Upper lobe of left lung (tissue), 6 donors: ENCODE measurements at regions not wholly inside any gene's neighbourhood (a gene's known extent, or its start where the extent isn't known, plus 50 kb on each side); places are given as distances from the start of the nearest gene placed in this dataset.
A peak's percentile ranks its signal among the peaks of the same experiment; 100 is the strongest.

ENCODE experiments used
- ATAC-seq, 2 donors: fragments of 200-7000 bp; cut with Tn5 transposase; one replicate each; pipeline ENCODE4 v1.9.1; 2022; ENCODE audit warnings: mild to moderate bottlenecking in 2 of 2, moderate library complexity in 2 of 2; ENCODE audit not compliant: low FRiP score in 2 of 2
- DNase-seq, 2 donors: peaks; one replicate each; pipeline ENCODE4 v3.0.0-alpha.2; 2019 to 2020
- H3K27ac ChIP-seq, 4 donors: fragments of 200-600 bp; sonication (generic); one replicate each; pipeline ENCODE4 v1.5.1; 2016 to 2019
- H3K27me3 ChIP-seq, 4 donors: fragments of 200-600 bp; sonication (generic); one replicate each; pipeline ENCODE4 v1.5.1; 2017 to 2019
- H3K36me3 ChIP-seq, 4 donors: fragments of 200-600 bp; sonication (generic); one replicate each; pipeline ENCODE4 v1.5.1; 2016 to 2019
- H3K4me1 ChIP-seq, 4 donors: fragments of 200-600 bp; sonication (generic); one replicate each; pipeline ENCODE4 v1.5.1; 2018 to 2019
- H3K4me3 ChIP-seq, 4 donors: fragments of 200-600 bp; sonication (generic); one replicate each; pipeline ENCODE4 v1.5.1; 2017 to 2019; ENCODE audit warnings: mild to moderate bottlenecking in 2 of 4, moderate library complexity in 1 of 4
- H3K9me3 ChIP-seq, 4 donors: fragments of 200-600 bp; sonication (generic); one replicate each; pipeline ENCODE4 v1.5.1; 2018 to 2019
- EP300 ChIP-seq, 4 donors: sonication (generic); formaldehyde crosslinking; IDR thresholded peaks; one replicate each; pipeline ENCODE4 v1.5.1; 2017; ENCODE audit warnings: antibody characterized with exemption in 4 of 4, control low read depth in 2 of 4
- POLR2A ChIP-seq, 4 donors: fragments of 450-650 bp; IDR thresholded peaks; one replicate each; pipeline ENCODE4 v1.5.1; 2016 to 2017; ENCODE audit warnings: antibody characterized with exemption in 4 of 4, mild to moderate bottlenecking in 2 of 4
- POLR2AphosphoS5 ChIP-seq, 2 donors: sonication (generic); formaldehyde crosslinking; IDR thresholded peaks; one replicate each; pipeline ENCODE4 v1.5.1; 2017; ENCODE audit warnings: antibody characterized with exemption in 2 of 2
- WGBS, 2 donors: methylation state at CpG; one replicate each; pipeline ENCODE4 v1.1.5; 2017 to 2018; 5-methylcytosine and 5-hydroxymethylcytosine counted together
- TF ChIP-seq, protein P1 (sequence below), 6 experiments: fragments of 450-650 bp in 4 of 6; fragments of 200-600 bp in 2 of 6; sonication (generic) in 2 of 6; IDR thresholded peaks; one replicate each; pipeline ENCODE4 v1.5.1; 2016 to 2019; ENCODE audit warnings: antibody characterized with exemption in 6 of 6
- donor health status: DM: no; HTN: no; CAD: no; lungs with moderate emphysema.
- donor health status: DM: no; HTN: yes; CAD: no; lungs with severe emphysema.

GRCh38 chr15:72858205-72858604 lies 74.6 kb upstream of the ADPGK start:
- H3K27me3 ChIP-seq, result no peaks in the 10 kb centered on the region
- no peaks in the 10 kb centered on the region for H3K4me1 ChIP-seq
- no peak for ATAC-seq
- H3K27ac ChIP-seq, result no peak overlapping the region
- TF ChIP-seq POLR2AphosphoS5 (IDR thresholded peaks at IDR 0.05) (no peak), POLR2A (IDR thresholded peaks at IDR 0.05) (no peak), EP300 (IDR thresholded peaks at IDR 0.05) (no peak)
- TF ChIP-seq, protein P1, sequence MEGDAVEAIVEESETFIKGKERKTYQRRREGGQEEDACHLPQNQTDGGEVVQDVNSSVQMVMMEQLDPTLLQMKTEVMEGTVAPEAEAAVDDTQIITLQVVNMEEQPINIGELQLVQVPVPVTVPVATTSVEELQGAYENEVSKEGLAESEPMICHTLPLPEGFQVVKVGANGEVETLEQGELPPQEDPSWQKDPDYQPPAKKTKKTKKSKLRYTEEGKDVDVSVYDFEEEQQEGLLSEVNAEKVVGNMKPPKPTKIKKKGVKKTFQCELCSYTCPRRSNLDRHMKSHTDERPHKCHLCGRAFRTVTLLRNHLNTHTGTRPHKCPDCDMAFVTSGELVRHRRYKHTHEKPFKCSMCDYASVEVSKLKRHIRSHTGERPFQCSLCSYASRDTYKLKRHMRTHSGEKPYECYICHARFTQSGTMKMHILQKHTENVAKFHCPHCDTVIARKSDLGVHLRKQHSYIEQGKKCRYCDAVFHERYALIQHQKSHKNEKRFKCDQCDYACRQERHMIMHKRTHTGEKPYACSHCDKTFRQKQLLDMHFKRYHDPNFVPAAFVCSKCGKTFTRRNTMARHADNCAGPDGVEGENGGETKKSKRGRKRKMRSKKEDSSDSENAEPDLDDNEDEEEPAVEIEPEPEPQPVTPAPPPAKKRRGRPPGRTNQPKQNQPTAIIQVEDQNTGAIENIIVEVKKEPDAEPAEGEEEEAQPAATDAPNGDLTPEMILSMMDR (IDR thresholded peaks at IDR 0.05), result no peak
- no peak for DNase-seq
- no peaks in the 10 kb centered on the region for H3K9me3 ChIP-seq
- no peak overlapping the region for H3K4me3 ChIP-seq
- H3K36me3 ChIP-seq, result no peaks in the 10 kb centered on the region
- WGBS, 2 donors, result 72 to 73% methylated on average over 2 of the region's 2 CpGs

DNA sequence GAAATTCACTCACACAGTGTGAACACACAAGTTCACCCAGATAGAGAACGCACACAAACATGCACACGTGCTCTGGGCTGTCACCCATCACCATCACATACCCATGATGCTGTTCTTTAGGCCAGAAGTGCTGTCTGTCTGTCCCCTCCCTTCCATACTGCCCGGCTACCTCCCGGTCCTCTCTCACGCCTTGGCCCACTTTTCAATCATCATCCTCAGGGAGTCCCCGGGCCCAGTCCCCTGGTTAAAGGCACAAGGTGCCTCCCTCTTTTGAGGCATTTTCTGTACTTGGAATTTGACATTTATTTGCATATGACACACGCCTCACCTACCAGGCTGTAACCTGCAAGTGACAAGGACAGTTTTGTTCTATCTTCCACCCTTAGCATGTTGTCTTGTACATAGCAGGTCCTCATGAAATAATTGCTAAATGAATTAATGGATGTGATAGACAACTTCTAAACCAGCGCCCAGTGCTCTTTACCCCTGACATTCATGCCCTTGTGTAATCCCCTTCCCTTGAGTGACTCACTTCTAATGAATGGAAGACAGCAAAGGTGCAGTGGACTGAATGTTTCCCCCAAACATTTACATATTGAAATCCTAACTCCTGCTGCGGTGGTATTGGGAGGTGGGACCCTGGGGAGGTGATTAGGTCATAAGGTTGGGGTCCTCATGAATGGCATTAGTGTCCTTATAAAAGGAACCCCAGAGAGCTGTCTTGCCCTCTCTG lies 73.9 kb upstream of the ADPGK start:
- whole genome bisulfite sequencing, 2 donors, result 77 to 82% methylated on average over 8 to 9 of the region's 9 CpGs
- Histone ChIP-seq H3K27ac (no peak overlapping the region), H3K4me1 (no peaks in the 10 kb centered on the region), H3K27me3 (no peaks in the 10 kb centered on the region), H3K9me3 (no peaks in the 10 kb centered on the region), H3K4me3 (no peak overlapping the region), H3K36me3 (no peaks in the 10 kb centered on the region)
- TF ChIP-seq, protein P1 (IDR thresholded peaks at IDR 0.05), result no peak
- DNase-seq, result no peak
- ATAC-seq, result no peak

- H3K9me3 ChIP-seq, result no peaks in the 10 kb centered on the region
- H3K27ac ChIP-seq, result no peak overlapping the region
- no peaks in the 10 kb centered on the region for H3K27me3 ChIP-seq
- no peak for DNase-seq
- no peak for TF ChIP-seq POLR2A (IDR thresholded peaks at IDR 0.05)
- no peak for TF ChIP-seq POLR2AphosphoS5 (IDR thresholded peaks at IDR 0.05)
- TF ChIP-seq, protein P1 (IDR thresholded peaks at IDR 0.05), result no peak
- no peak for TF ChIP-seq EP300 (IDR thresholded peaks at IDR 0.05)
- ATAC-seq, result no peak
- no peaks in the 10 kb centered on the region for H3K36me3 ChIP-seq
- WGBS, 2 donors, result 69 to 91% methylated on average over 5 of the region's 5 CpGs
- H3K4me3 ChIP-seq, result no peak overlapping the region
- H3K4me1 ChIP-seq, result no peaks in the 10 kb centered on the region
These were observed 73.0 kb upstream of the ADPGK start for GRCh38 chr15:72856549-72857040.

DNA sequence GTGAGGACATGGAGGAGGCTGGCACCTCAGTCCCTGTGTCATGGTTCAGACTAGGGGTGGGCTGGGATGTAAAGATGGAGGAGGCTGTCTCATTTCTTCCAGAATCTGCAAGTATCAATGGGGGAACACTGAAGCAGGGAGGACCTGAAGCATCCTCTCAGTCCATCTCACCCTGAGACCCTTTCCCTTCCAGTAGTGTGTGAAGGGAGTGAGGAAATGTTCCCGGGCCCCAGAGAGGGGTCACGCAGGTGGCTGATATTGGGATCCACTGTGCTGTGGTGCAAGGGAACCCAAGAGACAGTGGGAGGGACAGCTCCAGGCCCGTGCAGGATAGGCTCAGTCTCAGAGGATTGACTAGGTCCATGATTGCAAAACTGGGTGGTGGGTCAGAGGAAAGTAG lies 72.2 kb upstream of the ADPGK start:
- Histone ChIP-seq H3K36me3 (no peaks in the 10 kb centered on the region), H3K9me3 (no peaks in the 10 kb centered on the region), H3K27me3 (no peaks in the 10 kb centered on the region), H3K4me3 (no peak overlapping the region), H3K4me1 (no peaks in the 10 kb centered on the region), H3K27ac (no peak overlapping the region)
- 79 to 85% methylated on average over 3 of the region's 3 CpGs for WGBS, 2 donors
- TF ChIP-seq, protein P1 (IDR thresholded peaks at IDR 0.05), result no peak
- TF ChIP-seq POLR2A (IDR thresholded peaks at IDR 0.05) (no peak), EP300 (IDR thresholded peaks at IDR 0.05) (no peak), POLR2AphosphoS5 (IDR thresholded peaks at IDR 0.05) (no peak)
- no peak for ATAC-seq
- no peak for DNase-seq

GRCh38 chr15:72852273-72852672 lies 68.7 kb upstream of the ADPGK start:
- DNase-seq (no peak), ATAC-seq (peak in 1 of 2 donors; percentile 51)
- Histone ChIP-seq H3K27ac (no peak overlapping the region), H3K27me3 (no peaks in the 10 kb centered on the region), H3K4me1 (no peaks in the 10 kb centered on the region), H3K4me3 (no peak overlapping the region), H3K9me3 (no peaks in the 10 kb centered on the region), H3K36me3 (no peaks in the 10 kb centered on the region)
- WGBS, 2 donors, result 23 to 25% methylated on average over 3 of the region's 3 CpGs
- TF ChIP-seq POLR2A (IDR thresholded peaks at IDR 0.05) (no peak), POLR2AphosphoS5 (IDR thresholded peaks at IDR 0.05) (no peak), EP300 (IDR thresholded peaks at IDR 0.05) (no peak)
- TF ChIP-seq, protein P1 (IDR thresholded peaks at IDR 0.05), result no peak
